HG02678 (cell line): ENCODE measurements at regions not wholly inside any gene's neighbourhood (a gene's known extent, or its start where the extent isn't known, plus 50 kb on each side); places are given as distances from the start of the nearest gene placed in this dataset.
"Not testable (repeated sequence)": the region's sequence is repeated elsewhere in the genome, so short reads cannot be mapped to it uniquely, and the experiment has no call there.

ENCODE experiments used
- ATAC-seq: cut with Tn5 transposase; IDR thresholded peaks from one replicate; pipeline ENCODE4 v1.9.1; 2021; ENCODE audit warnings: mild to moderate bottlenecking, moderate library complexity; ENCODE audit not compliant: unreplicated experiment

DNA sequence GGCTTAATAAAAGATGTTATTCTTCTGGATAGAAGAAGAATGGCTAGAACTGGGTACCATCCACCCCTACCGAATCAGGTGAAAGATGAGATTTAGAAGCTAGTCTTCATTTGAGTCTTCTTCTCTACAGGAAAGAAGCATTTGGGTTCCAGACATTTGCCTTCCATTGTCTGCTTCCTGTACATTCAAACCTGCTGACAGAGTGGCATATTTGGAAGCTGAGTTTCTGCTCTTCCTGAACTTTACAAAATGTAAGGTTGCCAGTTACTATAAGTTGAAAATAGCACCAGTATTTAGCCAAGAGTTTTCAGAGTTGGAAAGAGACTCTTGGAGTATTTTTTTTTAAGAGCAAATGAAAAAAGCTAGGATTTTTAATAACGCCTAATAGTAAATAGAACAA, 525.4 kb upstream of the TLE4 start:
- no peak for ATAC-seq

DNA sequence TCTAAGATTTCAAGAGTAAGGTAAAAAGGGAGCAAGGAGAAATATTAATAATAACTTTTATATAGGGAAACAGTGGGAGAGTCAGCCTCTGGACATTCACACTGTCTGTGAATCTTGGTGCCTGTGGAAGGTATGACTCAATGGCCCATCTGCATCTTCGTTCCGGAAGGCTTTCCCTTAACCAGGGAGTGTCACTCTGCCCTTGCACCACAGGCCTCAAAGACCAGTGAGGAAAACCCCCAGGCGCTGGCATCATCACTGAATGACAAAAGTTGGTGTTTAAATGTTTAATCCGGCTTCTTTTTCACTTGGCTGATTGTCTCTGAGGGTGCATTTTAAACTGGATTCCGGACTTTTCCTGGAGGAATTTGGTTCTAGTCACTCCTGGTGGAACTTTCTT, 522.4 kb upstream of the TLE4 start:
- ATAC-seq = no peak

DNA sequence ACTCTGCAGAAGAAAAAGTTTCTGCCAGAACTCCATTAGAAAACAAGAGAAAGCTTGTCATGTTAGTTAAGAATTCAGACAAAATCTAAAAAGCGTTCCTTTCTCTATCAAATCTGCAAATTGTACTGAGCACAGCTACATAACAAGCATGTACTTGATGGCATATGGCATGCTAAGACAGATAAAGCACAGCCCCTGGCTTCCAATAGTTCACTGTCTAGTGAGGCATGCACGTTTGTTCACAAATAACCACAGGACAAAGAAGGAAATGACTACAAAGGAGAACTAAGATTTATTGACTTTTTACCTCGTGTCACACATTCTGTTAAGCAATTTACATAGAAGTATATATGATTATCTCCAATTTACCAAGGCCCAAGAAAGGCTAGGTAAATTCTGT, 518.2 kb upstream of the TLE4 start:
- no peak for ATAC-seq

DNA sequence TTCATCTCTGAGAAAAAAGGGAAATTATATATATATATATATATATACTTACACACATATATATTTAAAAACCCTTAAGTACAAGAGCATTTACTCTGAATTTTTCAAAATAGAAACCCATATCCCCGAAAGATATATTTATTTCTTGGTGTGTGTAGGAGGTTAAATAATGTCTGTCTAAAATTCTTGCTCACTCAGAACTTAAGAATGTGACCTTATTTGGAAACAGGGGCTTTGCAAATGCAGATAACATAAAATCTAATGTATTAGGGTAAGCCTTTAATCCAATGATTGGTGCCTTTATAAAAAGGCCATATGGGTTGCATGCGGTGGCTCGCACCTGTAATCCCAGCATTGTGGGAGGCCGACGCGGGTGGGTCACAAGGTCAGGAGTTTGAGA, 517.3 kb upstream of the TLE4 start:
- no peak for ATAC-seq

DNA sequence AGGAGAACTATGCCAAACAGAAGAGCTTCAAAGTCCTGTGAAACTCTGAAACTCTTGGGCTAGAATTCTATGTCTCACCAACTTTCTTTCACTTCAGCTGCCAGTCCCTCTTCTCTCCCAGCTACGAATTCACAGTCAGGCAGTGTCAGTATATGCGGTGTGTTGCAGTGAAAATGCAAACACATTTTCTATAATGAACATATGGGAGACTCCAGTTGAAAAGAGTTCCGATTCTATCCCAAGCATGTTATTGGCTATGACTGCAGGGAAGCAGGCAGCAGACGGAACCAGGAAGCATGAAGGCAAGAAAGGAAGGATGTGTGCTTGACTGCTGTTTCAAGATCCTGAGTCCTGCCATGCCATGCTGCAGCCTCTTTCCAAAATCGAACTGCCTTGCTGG, 515.7 kb upstream of the TLE4 start:
- no peak for ATAC-seq

DNA sequence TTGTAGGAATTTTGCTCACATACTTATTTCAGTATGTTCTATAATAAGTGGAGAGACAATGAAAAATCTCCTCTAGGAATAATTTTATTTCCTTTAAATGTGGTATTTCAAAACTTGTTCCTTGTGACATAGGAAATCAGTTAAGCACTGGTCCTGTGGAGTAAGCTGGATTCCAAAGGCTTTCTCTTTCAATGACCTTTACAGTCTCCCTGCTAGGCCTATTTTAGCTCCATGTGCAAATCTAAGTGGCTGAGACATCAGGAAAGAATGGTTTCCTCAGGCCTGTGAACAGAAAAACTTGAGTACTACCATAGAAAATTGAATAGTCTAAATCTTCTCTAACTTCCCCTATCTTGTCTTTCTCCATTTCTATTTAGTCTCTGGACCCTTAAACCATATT, 514.2 kb upstream of the TLE4 start:
- ATAC-seq = no peak

DNA sequence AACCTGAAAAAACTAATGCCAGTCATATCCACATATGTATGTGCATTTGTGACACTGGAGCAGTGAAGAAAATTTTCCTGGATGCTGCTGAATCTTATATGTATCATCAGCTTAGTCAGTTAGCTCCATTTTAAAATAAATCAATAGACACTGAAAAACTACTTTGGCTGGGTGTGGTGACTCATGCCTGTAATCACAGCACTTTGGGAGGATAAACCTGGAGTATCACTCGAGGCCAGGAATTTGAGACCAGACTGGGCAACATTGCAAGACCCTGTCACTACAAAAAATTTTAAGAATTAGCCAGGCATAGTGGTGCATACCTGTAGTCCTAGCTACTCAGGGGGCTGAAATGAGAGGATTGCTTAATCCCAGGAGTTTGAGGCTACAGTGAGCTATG, 511.0 kb upstream of the TLE4 start:
- no peak for ATAC-seq

DNA sequence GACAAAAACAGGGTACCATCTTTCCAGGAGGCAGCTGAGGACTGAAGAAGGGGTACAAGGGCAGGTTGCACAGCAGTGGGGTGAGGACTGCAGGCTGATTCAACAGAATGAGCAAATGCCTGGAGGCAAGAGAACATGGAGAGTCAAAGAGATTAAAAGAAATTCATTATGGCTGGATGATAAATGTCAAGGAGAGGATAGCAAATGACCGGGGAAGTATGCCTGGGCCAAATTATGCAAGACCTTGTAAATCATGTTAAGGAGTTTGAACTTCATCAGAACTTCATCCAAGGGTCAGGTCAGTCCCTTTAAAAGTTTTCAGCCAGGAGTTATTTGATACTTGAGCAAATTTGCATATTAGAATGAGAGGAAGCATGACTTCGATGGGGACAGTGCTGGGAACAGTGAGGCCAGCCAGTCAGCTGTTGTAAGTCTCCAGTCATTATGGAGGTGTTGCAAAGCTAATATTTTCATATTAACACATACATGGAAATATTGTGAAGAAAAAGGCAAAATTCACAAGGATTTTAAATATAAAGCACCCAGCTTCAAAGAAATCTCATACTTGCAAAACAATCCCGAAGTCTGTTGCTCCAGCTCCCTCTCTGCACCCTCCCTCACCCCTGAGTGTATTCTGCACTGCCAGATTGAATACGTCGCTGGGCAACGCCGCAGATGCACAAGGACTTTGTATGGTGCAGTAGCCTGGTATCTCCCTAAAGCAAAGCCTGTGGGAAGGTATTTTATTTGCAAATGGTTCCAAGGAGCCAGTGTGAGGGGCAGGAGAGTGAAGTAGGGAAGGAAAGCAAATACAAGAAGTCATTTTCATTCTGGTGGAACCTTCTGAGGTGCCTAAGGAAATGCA, 509.8 kb upstream of the TLE4 start:
- no peak for ATAC-seq

DNA sequence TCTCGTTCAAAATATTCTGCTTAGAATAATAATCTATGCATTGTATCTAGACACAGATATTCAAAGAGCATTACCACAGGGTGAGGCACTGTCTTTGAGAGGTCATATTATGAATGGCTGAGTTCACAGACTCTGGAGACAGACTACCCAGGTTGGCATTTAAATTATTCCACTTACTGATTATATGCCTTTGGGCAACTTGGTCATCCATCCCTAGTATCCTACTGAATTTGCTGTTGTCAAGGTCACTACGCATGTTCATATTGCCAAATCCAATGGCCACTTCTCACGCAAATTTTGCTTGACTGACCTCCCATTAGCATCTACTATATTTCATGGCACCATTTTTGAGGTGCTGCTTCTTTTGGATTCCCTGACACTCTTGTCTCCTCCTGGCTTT, 498.6 kb upstream of the TLE4 start:
- no peak for ATAC-seq

DNA sequence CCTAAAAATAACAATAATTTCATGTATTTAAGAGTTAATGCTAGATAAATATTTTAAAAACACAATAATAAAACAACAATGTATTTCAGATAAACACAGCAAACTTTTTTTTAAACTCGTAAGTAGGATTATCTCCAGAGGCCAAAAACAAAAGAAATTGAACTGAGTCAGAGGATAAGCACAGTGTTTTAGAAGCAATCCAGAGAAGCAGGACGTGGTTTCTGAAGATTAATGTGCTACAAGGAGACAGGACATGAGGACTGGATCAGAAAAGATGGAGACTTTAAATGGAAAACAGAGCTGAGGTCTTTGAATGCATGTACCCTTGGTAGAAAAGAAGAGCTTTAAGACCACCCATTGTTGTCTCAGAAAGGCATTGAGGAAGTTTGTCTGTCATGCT, 491.2 kb upstream of the TLE4 start:
- no peak for ATAC-seq

DNA sequence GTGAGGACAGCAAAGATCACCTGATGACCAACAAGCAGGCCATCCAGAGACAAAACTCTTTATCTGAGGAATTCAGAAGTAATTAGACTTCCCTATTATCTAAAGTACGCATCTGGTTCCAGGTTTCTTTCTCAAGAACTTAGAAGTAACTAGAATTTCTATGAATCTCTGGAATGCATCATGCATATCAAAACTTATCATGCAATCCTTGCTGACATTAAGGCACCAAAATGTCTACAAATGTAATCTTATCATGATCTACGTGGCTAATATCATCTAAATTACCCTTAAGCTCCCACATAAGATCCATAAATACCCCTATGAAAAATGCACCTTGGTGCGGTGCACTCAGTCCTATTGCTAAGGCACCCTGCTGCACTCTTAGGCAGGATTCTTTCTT, 488.1 kb upstream of the TLE4 start:
- ATAC-seq = no peak

DNA sequence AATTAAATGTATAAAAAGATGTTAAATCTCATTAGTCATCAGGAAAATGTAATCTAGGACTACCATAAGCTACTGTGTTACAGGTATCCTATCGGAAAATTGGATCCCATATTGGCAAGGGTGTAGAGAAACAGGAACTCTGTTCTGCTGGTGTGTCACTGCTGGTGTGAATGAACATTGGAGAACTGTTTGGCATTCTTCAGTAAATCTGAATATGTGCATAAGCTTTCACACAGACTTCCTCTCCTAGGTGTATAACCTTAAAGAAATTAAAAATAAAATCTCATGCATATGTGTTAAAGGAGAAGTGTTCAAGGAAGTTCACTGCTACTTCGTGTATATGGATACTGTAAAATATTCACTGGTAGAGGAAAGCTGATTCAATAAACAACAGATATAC, 484.6 kb upstream of the TLE4 start:
- ATAC-seq = no peak

DNA sequence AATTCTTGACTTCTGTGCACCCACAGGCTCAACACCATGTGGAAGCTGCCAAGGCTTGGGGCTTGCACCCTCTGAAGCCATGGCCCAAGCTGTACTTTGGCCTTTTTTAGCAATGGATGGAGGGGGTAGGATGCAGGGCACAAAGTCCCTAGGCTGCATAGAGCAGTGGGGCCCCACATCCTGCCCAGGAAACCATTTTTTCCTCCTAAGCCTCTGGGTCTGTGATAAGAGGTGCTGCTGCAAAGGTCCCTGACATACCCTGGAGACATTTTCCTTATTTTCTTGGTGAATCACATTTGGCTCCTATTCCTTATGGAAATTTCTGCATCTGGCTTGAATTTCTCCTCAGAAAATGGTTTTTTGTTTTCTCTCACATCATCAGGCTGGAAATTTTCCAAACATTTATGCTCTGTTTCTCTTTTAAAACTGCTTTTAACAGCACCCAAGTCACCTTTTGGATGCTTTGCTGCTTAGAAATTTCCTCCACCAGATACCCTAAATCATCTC, 482.7 kb upstream of the TLE4 start:
- ATAC-seq = no peak

DNA sequence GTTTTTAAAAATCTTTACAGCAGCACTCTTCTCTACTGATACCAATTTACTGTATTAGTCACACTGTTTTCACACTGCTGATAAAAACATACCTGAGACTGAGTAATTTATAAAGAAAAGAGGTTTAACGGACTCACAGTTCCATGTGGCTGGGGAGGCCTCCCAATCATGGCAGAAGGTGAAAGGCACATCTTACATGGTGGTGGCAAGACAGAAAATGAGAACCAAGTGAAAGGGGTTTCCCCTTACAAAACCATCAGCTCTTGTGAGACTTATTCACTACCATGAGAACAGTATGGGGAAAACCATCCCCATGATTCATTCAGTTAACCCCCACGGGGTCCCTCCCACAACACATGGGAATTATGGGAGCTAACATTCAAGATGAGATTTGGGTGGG, 481.9 kb upstream of the TLE4 start:
- not testable (repeated sequence) for ATAC-seq

DNA sequence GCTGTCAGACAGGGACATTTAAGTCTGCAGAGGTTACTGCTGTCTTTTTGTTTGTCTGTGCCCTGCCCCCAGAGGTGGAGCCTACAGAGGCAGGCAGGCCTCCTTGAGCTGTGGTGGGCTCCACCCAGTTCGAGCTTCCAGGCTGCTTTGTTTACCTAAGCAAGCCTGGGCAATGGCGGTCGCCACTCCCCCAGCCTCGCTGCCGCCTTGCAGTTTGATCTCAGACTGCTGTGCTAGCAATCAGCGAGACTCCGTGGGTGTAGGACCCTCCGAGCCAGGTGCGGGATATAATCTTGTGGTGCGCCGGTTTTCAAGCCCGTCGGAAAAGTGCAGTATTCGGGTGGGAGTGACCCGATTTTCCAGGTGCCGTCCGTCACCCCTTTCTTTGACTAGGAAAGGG, 468.5 kb upstream of the TLE4 start:
- ATAC-seq = not testable (repeated sequence)

DNA sequence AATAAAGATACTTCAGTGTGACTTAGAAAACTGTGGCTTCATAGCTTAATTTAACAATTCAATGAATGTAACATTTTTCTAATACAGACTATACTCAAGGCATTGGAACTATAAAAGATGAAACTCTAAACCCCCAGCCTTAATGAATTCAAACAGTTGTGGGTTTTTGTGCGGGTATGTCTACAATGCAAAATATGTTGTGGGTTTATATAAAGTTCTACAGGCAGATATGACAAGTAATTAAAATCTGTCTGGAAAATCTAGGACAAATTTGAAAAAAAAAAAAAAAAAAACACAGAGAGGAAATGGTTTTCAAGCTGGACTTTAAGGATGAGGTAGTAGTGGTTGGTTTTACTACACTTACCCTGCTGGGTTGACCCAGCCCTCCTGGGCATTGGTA, 467.5 kb upstream of the TLE4 start:
- no peak for ATAC-seq

DNA sequence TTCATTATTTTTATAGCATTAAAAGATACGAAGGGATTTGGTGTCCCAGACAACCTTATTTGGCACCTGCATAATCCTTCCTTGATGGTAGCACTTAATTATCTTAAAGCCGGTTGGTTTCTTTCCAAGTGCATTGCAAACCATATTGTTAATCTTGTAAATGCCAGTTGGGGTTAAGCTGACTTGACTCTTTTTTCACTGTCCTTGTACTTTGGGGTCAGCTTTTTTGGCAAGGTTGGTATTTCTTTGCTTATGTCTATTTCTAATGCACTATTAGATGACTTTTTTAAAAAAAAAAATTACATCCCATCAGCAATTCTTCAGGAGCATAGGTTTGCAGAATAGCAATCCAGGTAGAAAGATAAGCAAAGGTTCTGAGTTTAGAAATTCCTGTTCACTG, 466.8 kb upstream of the TLE4 start:
- ATAC-seq = no peak

DNA sequence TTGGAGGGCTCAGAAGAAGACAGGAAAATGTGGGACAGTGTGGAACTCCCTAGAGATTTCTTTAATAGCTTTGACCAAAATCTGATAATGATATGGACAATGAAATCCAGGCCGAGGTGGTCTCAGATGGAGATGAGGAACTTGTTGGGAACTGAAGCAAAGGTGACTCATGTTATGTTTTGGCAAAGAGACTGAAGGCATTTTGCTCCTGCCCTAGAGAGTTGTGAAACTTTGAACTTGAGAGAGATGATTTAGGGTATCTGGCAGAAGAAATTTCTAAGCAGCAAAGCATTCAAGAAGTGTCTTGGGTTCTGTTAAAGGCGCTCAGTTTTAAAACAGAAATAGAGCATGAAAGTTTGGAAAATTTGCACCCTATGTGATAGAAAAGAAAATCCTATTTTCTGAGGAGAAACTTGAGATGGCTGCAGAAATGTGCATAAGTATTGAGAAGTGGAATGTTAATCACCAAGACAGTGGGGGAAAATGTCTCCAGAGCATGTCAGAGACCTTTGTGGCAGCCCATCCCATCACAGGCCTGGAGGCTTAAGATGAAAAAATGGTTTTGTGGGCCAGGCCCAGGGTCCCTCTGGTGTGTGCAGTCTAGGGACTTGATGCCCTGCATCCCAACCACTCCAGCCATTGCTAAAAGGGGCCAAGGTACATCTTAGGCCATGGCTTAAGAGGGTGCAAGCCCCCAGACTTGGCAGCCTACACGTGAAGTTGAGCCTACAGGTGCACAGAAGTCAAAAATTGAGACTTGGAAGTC, 463.7 kb upstream of the TLE4 start:
- no peak for ATAC-seq

DNA sequence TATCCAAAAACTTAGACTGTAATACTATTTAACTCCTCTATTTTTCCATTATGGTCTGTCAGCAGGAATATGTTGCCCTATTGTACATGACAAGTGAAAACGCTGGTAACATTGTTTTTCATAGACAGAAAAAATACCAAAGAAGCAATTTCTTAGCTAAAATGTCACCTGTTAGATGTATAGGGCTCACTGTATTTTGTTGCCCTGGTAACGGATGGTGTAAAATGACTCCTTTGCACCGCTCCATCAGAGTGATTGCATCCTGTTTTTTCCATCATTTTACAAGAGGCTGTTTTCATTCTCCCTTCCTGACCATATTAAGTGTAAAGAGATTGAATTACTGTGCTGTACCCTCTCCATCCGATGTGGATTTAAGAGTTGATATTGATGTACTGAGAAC, 460.1 kb upstream of the TLE4 start:
- ATAC-seq = no peak

DNA sequence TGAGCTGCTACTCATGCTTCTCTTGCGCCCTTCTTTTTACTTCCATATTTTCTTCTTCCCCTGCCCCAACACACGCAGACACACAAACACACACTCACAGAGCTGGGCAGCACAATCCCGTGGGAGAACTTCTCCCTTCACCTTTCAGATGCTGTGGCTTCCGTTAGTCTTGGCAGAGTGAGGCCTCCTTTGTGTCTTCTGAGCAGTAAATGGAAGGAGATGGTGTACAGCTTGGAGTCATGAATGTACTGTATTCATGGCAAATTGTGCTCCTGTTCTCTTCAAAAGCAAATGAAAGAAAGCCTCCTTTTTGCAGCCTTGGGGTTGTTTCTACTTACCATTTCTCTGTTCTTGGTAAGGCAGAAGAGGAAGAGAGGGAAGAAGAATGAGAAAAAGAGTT, 456.6 kb upstream of the TLE4 start:
- ATAC-seq = no peak

DNA sequence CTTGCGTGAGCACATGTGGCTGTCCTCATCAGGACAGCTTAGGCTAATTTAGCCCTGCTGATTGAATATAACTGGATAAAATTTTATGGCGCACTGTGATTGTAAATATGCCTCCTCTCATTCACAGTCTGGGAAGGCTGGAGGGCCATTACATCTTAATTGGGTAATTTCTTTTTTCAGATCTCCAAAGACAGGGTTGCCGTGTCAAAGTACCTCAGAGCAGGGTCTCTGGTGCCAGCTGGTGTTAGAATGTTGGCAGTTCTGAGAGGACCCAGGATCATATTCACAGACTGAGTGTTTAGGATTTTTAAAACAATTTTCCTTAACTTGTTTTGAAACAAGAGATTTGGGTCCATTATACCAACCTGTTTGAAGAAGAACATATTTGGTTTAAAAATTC, 455.7 kb upstream of the TLE4 start:
- no peak for ATAC-seq

DNA sequence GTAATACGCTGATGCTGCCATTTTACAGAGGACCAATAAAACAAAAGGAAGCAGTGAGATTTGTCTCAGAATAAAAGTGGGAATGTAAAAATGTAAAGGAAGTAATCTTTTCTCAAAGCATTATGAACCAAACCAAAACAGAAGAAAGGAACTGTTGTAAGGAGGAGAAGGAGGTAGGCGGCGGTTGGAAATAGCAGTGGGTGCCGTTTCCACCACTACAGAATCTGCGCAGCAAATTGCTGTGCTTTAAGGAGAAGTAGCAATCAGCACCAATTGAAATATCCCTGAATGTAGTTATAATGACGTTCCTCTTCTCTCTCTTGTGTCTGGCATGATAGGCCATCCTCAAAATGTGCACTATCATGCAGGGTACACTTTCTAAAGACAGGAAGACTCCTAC, 455.1 kb upstream of the TLE4 start:
- no peak for ATAC-seq
